ENCODE measurements at regions not wholly inside any gene's neighbourhood (a gene's known extent, or its start where the extent isn't known, plus 50 kb on each side); places are given as distances from the start of the nearest gene placed in this dataset.

DNA sequence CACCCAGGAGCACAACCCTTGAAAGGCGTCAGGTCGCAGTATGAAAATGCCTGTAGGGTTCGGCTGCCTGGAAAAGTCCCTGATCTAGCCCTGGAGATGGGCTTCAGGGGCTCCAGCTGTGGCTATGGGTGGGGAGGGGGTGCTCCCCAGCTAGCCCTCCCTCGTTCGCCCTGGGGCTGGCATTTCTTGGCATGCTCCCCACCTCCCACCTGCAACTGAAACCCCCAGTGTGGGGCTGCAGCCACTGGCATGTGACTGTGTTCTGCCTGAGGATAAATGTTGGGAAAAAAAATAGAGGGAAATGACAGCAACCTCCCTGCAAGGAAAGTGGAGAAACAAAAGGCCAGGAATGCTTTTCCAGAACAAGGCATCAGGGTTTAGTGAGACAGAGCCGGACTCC, 109.2 kb downstream of the COPS8 start:
- no peak overlapping the region for H3K4me3 ChIP-seq (ENCODE audit: low read depth, low read length)
- no peak for TF ChIP-seq CTCF (IDR thresholded peaks at IDR 0.05; ENCODE audit: low read depth, low read length, missing control alignments)
- DNase-seq (ENCODE audit: low read depth): no peak

DNA sequence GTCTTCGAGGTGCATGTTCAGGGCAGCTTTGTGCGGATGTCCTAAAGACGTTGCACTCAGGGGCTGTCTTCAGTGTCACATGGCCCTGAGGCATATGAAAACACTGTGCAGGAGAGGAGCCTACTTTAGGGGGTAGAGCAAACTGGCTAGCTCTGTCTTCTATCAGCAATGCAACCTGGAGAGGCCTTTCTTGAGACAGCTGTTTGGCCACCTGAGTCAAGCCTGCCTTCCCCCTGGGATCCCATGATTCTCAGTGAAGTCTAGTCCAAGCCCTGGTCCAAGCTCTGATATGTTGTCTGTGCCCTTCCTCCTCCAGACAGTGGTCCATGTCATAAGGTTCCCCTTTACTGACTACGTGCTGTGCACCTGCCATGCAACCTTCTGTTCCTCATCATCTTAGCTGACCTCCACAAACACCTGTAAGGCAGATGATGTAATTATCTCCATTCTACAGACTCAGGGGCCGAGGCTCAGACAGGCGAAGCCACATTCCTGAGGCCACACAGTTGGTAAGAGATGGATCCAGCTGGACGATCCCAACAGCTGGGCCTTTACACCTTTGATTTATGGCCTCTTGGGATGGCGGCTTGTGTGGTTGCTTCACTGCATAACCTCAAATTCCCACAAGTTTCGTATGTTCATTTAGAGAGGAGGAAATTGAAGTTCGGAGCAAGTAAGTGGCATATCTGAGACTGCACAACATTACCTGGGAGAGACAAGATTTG, 109.9 kb downstream of the COPS8 start:
- H3K4me3 ChIP-seq (ENCODE audit: low read depth, low read length): no peak overlapping the region
- DNase-seq (ENCODE audit: low read depth): no peak
- TF ChIP-seq CTCF (IDR thresholded peaks at IDR 0.05; ENCODE audit: low read depth, low read length, missing control alignments): no peak

- H3K4me3 ChIP-seq (ENCODE audit: low read depth, low read length): no peak overlapping the region
- no peak for DNase-seq (ENCODE audit: low read depth)
- no peak for TF ChIP-seq CTCF (IDR thresholded peaks at IDR 0.05; ENCODE audit: low read depth, low read length, missing control alignments)
Measured at GRCh38 chr2:237196409-237196808, 110.7 kb downstream of the COPS8 start.

DNA sequence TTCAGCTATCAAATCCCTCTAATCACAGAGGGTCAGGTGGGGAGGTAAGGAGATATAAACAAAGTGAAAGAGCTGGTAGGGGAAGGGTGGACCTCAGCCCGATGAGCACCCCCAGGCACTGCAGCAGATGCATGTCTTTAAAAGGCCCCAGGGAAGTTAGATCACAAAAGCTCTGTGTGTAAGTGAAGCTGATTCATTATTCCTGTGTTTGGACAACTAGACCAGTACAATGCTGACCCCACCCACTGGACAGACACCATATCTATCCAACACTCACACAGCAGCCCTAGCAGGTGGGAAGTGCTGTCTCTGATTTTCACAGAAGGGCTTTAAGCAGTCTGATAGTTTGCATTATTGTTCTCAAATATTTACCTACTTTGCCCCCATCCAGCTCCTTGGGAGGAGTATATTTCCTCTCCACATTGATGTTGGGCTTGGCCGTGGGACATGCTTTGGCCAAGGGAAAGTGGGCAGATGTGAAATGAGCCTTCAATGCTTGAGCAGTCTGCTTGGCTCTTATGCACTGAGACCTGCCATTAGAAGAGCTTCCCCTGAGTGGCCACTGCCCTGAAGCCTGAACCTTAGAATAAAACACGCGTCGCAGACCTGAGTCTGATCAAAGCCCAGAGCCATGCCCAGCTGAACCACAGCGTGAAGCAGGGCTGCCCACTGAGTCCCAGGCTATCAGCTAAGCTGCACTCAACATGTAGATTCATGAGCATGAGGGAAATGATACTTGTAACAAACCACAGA, 111.4 kb downstream of the COPS8 start:
- DNase-seq (ENCODE audit: low read depth): no peak
- TF ChIP-seq CTCF (IDR thresholded peaks at IDR 0.05; ENCODE audit: low read depth, low read length, missing control alignments): no peak

DNA sequence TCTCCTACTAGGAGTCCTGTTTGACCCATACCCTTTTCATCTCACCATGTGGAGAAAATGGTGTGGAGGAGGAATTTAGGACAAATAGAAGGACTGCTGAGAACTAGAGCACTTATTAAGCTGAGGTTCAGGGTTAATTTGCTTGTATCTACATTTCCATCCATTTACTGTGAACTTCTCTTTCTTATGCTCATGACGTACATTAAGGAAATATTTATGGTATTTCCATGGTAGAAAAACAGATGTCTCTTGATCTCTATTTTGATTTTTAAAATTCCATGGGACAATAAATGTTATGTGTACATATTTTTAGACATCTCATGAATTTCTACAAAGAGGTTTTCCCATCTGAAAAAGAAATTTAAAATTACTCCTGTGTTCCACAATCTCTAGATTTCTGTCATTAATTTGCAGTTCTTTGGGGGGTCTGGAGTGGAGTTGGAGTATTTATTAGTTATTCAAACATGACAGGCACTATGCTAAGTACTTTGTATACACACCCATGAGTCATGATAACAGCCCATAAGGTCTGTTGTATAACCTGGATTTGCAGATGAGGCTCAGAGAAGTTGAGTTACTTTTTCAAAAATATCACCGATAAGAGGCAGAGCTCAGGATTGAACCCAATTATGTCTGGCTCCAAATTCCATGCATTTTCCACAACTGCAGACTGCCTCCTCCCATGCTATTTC, 112.6 kb downstream of the COPS8 start:
- H3K4me3 ChIP-seq (ENCODE audit: low read depth, low read length): no peak overlapping the region
- TF ChIP-seq CTCF (IDR thresholded peaks at IDR 0.05; ENCODE audit: low read depth, low read length, missing control alignments): no peak
- DNase-seq (ENCODE audit: low read depth): no peak

More for the DNA sequence above, 111.4 kb downstream of the COPS8 start:
- no peak overlapping the region for H3K4me3 ChIP-seq (ENCODE audit: low read depth, low read length)

DNA sequence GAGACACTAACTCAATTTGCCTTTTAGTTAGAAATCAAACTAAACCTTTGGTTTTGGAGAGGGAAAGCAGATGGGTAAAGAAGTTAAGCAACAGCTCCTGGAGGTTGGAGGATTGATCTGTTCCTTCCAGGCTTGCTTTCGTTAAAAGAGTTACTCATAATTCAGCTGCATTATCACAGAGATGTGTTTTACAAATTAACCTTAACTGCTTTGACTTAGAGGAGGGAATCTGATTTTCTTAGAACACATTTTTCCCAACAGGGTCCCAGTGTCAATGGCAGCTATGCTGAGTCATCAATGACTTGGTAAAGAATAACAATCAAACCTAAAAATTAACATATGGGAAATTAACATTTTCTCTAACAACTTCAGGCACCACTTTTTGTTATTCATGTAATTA, 113.4 kb downstream of the COPS8 start:
- no peak for TF ChIP-seq CTCF (IDR thresholded peaks at IDR 0.05; ENCODE audit: low read depth, low read length, missing control alignments)
- DNase-seq (ENCODE audit: low read depth): no peak
- no peak overlapping the region for H3K4me3 ChIP-seq (ENCODE audit: low read depth, low read length)
